Tibial nerve (tissue), 4 donors: ENCODE measurements at regions not wholly inside any gene's neighbourhood (a gene's known extent, or its start where the extent isn't known, plus 50 kb on each side); places are given as distances from the start of the nearest gene placed in this dataset.

ENCODE experiments used
- DNase-seq, 2 donors: peaks; one replicate each; pipeline ENCODE4 v3.0.0-alpha.2; 2019; ENCODE audit warnings: low spot score in 2 of 2
- H3K27ac ChIP-seq, 4 donors: fragments of 200-600 bp; sonication (generic) in 3 of 4; one replicate each; pipeline ENCODE4 v1.5.1; 2017 to 2019; ENCODE audit warnings: mild to moderate bottlenecking in 1 of 4
- H3K27me3 ChIP-seq, 2 donors: fragments of 200-600 bp; sonication (generic) in 1 of 2; one replicate each; pipeline versions ENCODE4 v1.5.1 to v1.6.0; 2017 to 2019
- H3K36me3 ChIP-seq, 3 donors: fragments of 200-600 bp; sonication (generic); one replicate each; pipeline ENCODE4 v1.5.1; 2018 to 2019
- H3K4me1 ChIP-seq, 4 donors: fragments of 200-600 bp; sonication (generic) in 3 of 4; one replicate each; pipeline ENCODE4 v1.5.1; 2017 to 2019
- H3K4me3 ChIP-seq, 4 donors: fragments of 200-600 bp; sonication (generic) in 3 of 4; one replicate each; pipeline ENCODE4 v1.5.1; 2017 to 2019; ENCODE audit warnings: mild to moderate bottlenecking in 1 of 4, moderate library complexity in 1 of 4
- H3K9me3 ChIP-seq, 4 donors: fragments of 200-600 bp; sonication (generic) in 3 of 4; one replicate each; pipeline ENCODE4 v1.5.1; 2017 to 2019
- EP300 ChIP-seq, 2 donors: sonication (generic); formaldehyde crosslinking; IDR thresholded peaks; one replicate each; pipeline ENCODE4 v1.6.1; 2017; ENCODE audit warnings: antibody characterized with exemption in 2 of 2, mild to moderate bottlenecking in 1 of 2
- POLR2A ChIP-seq, 2 donors: fragments of 450-650 bp; IDR thresholded peaks; one replicate each; pipeline ENCODE4 v1.6.1; 2017; ENCODE audit warnings: antibody characterized with exemption in 2 of 2, mild to moderate bottlenecking in 2 of 2, moderate library complexity in 2 of 2
- WGBS, 2 donors: methylation state at CpG; one replicate each; pipeline ENCODE4 v1.1.5; 2018; 5-methylcytosine and 5-hydroxymethylcytosine counted together
- TF ChIP-seq, protein P1 (sequence below), 5 experiments: fragments of 200-600 bp in 3 of 5; fragments of 450-650 bp in 2 of 5; sonication (generic) in 3 of 5; IDR thresholded peaks; one replicate each; pipeline ENCODE4 v1.5.1; 2016 to 2019; ENCODE audit warnings: antibody characterized with exemption in 5 of 5, mild to moderate bottlenecking in 3 of 5, moderate library complexity in 2 of 5

DNA sequence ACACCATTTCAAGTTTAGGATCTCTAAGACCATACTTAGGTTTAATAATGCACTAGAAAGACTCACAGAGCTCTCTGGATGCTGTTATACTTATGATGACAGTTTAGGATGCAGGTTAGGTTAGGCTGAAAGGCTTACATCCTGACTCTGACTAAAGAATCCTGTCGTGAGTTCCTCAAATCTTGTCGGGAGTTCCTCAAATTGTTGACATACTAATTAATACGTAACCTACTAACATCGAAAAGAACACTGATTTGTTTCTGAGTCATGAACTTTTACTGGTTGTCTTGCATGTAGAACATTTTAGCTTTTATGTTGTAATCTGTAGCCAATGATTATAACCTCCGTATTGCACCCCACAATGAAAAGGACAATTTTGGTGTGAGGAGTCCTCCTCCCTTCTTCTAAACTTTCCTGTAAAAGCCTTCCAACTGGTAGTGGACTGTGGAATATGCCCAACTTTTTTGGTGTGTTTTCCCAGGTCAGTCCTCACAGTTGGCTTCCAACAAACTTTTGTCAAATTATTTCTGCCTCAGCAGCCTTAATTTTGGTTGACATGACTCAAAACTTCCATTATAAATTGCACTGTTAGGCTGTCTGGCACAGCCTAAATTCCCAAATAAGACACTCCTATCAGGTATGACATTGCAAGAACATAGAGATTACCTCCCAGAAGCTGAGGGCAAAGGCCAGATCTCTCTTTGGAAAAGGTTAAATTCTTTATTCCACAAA lies 107.9 kb upstream of the PALMD start:
- H3K4me1 ChIP-seq = peaks cover 0 to 23% (median 0%) of the 10 kb centered on the region in 4 donors
- no peaks in the 10 kb centered on the region for H3K36me3 ChIP-seq
- H3K27ac ChIP-seq = peak overlapping the region in 2 of 4 donors; percentile 1 to 40
- TF ChIP-seq EP300 (IDR thresholded peaks at IDR 0.05) (no peak), POLR2A (IDR thresholded peaks at IDR 0.05) (no peak)
- TF ChIP-seq, protein P1, sequence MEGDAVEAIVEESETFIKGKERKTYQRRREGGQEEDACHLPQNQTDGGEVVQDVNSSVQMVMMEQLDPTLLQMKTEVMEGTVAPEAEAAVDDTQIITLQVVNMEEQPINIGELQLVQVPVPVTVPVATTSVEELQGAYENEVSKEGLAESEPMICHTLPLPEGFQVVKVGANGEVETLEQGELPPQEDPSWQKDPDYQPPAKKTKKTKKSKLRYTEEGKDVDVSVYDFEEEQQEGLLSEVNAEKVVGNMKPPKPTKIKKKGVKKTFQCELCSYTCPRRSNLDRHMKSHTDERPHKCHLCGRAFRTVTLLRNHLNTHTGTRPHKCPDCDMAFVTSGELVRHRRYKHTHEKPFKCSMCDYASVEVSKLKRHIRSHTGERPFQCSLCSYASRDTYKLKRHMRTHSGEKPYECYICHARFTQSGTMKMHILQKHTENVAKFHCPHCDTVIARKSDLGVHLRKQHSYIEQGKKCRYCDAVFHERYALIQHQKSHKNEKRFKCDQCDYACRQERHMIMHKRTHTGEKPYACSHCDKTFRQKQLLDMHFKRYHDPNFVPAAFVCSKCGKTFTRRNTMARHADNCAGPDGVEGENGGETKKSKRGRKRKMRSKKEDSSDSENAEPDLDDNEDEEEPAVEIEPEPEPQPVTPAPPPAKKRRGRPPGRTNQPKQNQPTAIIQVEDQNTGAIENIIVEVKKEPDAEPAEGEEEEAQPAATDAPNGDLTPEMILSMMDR (IDR thresholded peaks at IDR 0.05) = no peak
- 62 to 69% methylated on average over 5 of the region's 5 CpGs for WGBS, 2 donors
- H3K4me3 ChIP-seq = no peak overlapping the region
- H3K9me3 ChIP-seq = no peaks in the 10 kb centered on the region
- DNase-seq = no peak
- H3K27me3 ChIP-seq = no peaks in the 10 kb centered on the region

DNA sequence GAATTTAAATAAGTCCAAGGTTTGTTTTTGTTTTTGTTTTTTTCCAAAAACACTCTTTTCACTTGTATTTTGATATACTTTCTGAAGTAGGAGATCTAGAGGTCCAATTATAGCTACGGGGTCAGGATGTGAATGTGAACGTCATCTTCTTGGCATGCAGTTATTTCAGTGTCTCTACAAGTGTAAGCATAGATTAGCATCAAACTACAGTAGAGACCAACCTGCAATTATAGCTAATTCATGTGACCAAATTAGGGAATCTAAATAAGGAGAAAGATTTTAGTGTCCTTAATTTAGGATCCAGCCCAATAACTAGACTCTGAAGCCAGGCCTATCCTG lies 107.3 kb upstream of the PALMD start:
- Histone ChIP-seq H3K9me3 (no peaks in the 10 kb centered on the region), H3K27ac (no peak overlapping the region), H3K4me1 (peaks cover 0 to 22% (median 0%) of the 10 kb centered on the region in 4 donors), H3K27me3 (no peaks in the 10 kb centered on the region), H3K36me3 (no peaks in the 10 kb centered on the region), H3K4me3 (no peak overlapping the region)
- WGBS, 2 donors = 49 to 57% methylated on average over 2 of the region's 2 CpGs
- TF ChIP-seq EP300 (IDR thresholded peaks at IDR 0.05) (no peak), POLR2A (IDR thresholded peaks at IDR 0.05) (no peak)
- TF ChIP-seq, protein P1 (IDR thresholded peaks at IDR 0.05) = no peak
- DNase-seq = no peak

DNA sequence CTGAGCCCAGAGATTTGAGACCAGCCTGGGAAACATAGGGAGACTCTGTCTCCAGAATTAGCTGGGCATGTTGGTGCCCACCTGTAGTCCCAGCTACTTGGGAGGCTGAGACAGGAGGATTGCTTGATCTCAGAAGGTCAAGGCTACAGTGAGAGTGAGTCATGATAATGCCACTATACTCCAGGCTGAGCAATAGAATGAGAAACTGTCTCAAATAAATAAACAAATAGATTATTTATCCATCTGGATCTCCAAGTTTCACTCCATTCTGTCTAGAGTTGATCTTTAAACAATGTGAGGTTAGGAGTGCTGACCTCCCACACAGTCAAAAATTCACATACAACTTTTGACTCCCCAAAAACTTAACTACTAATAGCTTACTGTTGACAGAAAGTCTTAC lies 106.8 kb upstream of the PALMD start:
- Histone ChIP-seq H3K27me3 (no peaks in the 10 kb centered on the region), H3K4me1 (peaks cover 0 to 17% (median 0%) of the 10 kb centered on the region in 4 donors)

DNA sequence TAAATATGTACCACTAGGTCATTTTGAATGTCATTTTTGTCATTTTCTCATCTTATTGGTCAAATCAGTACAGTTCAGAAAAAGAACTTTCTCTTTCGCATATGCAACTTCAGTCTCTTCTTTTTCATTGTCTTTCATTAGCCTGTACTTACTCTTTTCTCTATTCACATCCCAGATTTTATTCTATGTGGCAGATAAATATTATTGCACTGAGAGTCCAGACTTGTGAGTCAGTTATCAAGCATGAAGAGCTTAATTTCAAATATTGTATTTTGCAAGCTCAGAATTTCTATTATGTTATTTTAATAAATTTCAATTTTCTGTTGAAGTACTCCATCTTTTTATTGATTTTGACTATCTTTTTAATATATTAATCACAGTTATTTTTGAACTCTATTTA lies 105.2 kb upstream of the PALMD start:
- no peak for DNase-seq
- Histone ChIP-seq H3K36me3 (no peaks in the 10 kb centered on the region), H3K27ac (no peak overlapping the region), H3K27me3 (no peaks in the 10 kb centered on the region), H3K4me1 (peaks cover 0 to 15% (median 0%) of the 10 kb centered on the region in 4 donors), H3K4me3 (no peak overlapping the region), H3K9me3 (no peaks in the 10 kb centered on the region)
- 93 to 94% methylated on average over 1 of the region's 1 CpG for WGBS, 2 donors
- no peak for TF ChIP-seq POLR2A (IDR thresholded peaks at IDR 0.05)
- TF ChIP-seq, protein P1 (IDR thresholded peaks at IDR 0.05) = no peak

More for the DNA sequence above, 106.8 kb upstream of the PALMD start:
- TF ChIP-seq POLR2A (IDR thresholded peaks at IDR 0.05) (no peak), EP300 (IDR thresholded peaks at IDR 0.05) (no peak)
- TF ChIP-seq, protein P1 (IDR thresholded peaks at IDR 0.05) = no peak
- Histone ChIP-seq H3K27ac (no peak overlapping the region), H3K9me3 (no peaks in the 10 kb centered on the region), H3K4me3 (no peak overlapping the region), H3K36me3 (no peaks in the 10 kb centered on the region)
- no peak for DNase-seq

DNA sequence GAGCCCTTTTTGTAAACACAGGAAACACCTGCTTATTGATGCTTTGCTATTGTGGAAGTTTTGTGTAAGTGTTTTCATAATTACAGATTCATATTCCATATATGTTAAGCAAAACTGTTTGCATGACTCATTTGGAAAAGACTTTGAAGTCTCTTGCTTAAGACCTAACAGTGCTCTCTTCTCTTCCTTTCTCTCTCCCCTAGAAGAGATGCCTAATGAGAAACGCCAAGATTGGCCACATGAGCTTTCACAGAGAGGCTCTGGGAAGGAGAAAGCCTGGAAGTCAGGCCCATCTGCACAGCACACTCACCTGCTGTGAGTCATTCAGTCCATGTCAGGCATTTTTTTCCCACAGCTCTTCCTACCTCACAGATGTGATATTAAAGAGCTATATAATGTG lies 101.6 kb upstream of the PALMD start:
- no peak for DNase-seq
- no peaks in the 10 kb centered on the region for H3K9me3 ChIP-seq
- no peak overlapping the region for H3K27ac ChIP-seq
- no peaks in the 10 kb centered on the region for H3K27me3 ChIP-seq
- H3K4me1 ChIP-seq = peaks cover 0 to 14% (median 0%) of the 10 kb centered on the region in 4 donors
- H3K4me3 ChIP-seq = no peak overlapping the region
- TF ChIP-seq POLR2A (IDR thresholded peaks at IDR 0.05) (no peak), EP300 (IDR thresholded peaks at IDR 0.05) (no peak)
- TF ChIP-seq, protein P1 (IDR thresholded peaks at IDR 0.05) = no peak
- H3K36me3 ChIP-seq = no peaks in the 10 kb centered on the region
- 36 to 41% methylated on average over 1 of the region's 1 CpG for WGBS, 2 donors
